Endothelial cell of umbilical vein (primary cell): ENCODE measurements at regions not wholly inside any gene's neighbourhood (a gene's known extent, or its start where the extent isn't known, plus 50 kb on each side); places are given as distances from the start of the nearest gene placed in this dataset.

Experiments
- POLR2A ChIP-seq: IDR thresholded peaks from 2 replicates; pipeline ENCODE4 v1.6.1; 2012; ENCODE audit warnings: low read depth, mild to moderate bottlenecking, control low read depth, low read length
- TF ChIP-seq, protein P1 (sequence below), 2 donors: IDR thresholded peaks; 1 replicate in 1 of 2; 2 replicates in 1 of 2; pipeline ENCODE4 v1.5.1; 2011; ENCODE audit warnings: low read length in 2 of 2, mild to moderate bottlenecking in 2 of 2, moderate library complexity in 2 of 2, control low read depth in 1 of 2, inconsistent platforms in 1 of 2, low read depth in 1 of 2; ENCODE audit not compliant: insufficient read depth in 1 of 2; ENCODE audit errors: extremely low read depth in 1 of 2

- TF ChIP-seq, protein P1, sequence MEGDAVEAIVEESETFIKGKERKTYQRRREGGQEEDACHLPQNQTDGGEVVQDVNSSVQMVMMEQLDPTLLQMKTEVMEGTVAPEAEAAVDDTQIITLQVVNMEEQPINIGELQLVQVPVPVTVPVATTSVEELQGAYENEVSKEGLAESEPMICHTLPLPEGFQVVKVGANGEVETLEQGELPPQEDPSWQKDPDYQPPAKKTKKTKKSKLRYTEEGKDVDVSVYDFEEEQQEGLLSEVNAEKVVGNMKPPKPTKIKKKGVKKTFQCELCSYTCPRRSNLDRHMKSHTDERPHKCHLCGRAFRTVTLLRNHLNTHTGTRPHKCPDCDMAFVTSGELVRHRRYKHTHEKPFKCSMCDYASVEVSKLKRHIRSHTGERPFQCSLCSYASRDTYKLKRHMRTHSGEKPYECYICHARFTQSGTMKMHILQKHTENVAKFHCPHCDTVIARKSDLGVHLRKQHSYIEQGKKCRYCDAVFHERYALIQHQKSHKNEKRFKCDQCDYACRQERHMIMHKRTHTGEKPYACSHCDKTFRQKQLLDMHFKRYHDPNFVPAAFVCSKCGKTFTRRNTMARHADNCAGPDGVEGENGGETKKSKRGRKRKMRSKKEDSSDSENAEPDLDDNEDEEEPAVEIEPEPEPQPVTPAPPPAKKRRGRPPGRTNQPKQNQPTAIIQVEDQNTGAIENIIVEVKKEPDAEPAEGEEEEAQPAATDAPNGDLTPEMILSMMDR (IDR thresholded peaks at IDR 0.05; ENCODE audit: extremely low read depth in 1 of 2, insufficient read depth in 1 of 2, low read depth in 1 of 2, low read length in 2 of 2): no peak
- no peak for TF ChIP-seq POLR2A
Observed at GRCh38 chr10:2592360-2593160, 474.8 kb upstream of the PFKP start.
